GM19351 (cell line): ENCODE measurements at regions not wholly inside any gene's neighbourhood (a gene's known extent, or its start where the extent isn't known, plus 50 kb on each side); places are given as distances from the start of the nearest gene placed in this dataset.

Experiments
- ATAC-seq: cut with Tn5 transposase; IDR thresholded peaks from one replicate; pipeline ENCODE4 v1.9.1; 2021; ENCODE audit warnings: mild to moderate bottlenecking, moderate library complexity; ENCODE audit not compliant: unreplicated experiment

- no peak for ATAC-seq
Observed at GRCh38 chr2:13005761-13006335, 289.1 kb downstream of the TRIB2 start.

DNA sequence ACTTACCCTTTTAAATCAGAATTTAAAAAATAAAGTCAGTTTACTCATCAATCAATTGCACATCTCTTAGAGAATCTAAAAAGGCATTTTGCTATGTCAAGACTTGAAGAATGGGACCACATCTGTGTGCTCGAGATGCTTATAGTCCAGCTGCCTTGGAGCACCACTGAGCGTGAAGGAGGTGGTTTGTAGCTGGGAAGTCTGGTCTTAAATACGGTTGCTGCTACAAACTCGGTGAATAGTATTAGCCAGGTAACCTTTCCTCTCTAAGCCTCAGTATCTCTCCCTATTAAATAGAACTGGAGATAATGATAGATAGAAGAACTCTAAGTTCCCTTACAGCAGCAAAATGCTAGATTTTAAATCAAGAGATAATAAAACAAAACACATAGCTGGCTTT is 289.7 kb downstream of the TRIB2 start:
- no peak for ATAC-seq

DNA sequence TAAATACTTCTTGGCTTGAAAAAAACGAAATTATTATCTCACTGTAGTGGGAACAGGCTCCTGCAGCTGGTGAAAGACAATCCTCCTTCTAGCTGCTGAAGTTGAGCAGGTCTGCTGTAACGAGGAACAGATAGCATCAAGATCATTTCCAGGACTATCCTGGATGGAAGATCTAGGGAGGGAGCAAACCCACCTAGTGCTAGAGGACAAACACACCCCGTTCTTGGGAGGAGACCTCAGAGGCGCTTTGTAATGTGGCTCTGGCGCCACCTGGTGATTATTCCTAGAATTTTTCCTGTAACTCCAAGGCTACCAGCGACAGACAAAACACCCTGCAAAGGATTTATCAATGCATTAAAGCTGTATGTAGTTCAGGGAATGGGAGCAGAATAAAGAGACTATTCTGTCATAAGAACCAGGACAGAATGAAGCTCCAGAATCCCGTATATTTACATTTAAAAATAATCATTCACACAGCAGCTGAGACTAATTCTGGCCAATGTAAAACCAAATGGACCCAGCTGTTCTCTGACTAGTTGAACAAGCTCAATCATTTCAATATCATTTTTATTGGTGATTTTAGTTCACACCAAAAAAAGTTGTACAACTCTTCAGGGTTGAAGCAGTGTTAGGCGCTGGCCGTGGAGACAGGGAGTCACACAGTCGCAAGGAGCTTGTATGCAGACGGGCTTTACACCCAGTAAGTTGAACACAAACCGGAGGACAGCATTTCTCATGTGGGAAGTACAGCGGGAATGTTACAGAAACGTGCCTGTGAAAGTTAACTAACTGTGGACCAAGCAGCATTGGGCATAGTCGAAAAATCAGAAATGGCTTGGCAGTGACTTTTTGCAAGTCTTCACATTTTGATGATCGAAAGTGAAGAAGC is 290.3 kb downstream of the TRIB2 start:
- ATAC-seq, result peak; percentile 84

- ATAC-seq, result no peak
Observed at GRCh38 chr2:13009027-13009642, 292.4 kb downstream of the TRIB2 start.

- ATAC-seq, result no peak
Observed at GRCh38 chr2:13010283-13010682, 293.5 kb downstream of the TRIB2 start.

GRCh38 chr2:13014783-13015182 is 298.0 kb downstream of the TRIB2 start:
- no peak for ATAC-seq

- ATAC-seq, result no peak
Observed at GRCh38 chr2:13015532-13016320, 299.0 kb downstream of the TRIB2 start.

- no peak for ATAC-seq
Observed at GRCh38 chr2:13018490-13018889, 301.8 kb downstream of the TRIB2 start.

DNA sequence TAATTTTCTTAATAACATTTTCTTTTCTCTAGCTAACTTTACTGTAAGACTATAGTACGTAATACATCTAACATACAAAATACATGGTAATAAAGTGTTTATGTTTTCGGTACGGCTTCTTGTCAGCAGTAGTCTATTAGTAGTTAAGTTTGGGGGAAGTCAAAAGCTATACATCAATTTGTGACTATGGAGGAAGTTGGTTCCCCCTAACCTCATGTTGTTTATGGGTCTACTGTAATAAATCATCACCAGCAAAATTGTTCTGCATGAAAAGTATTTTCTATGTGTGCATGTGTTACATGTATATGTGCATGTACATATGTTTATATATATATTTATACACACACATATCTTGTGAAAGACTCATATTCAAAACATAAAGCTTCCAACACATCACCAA is 303.0 kb downstream of the TRIB2 start:
- no peak for ATAC-seq

DNA sequence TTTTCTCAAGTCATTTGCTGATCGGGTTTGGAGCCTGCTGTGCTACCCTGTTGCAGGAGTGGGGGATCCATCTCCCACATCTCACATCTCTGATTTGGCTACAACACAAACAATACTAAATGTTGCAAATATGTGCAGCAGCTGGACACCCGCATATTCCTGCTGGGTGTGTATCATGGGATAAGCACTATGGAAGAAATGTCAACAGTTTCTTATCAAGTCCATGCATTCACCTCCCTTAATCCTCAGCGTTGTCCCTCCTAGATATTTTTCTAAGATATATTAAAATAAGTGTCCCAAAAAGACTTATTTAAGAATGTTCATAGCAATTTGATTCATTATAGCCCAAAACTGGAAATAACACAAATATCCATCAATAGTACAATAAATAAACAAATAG is 303.7 kb downstream of the TRIB2 start:
- ATAC-seq, result no peak

DNA sequence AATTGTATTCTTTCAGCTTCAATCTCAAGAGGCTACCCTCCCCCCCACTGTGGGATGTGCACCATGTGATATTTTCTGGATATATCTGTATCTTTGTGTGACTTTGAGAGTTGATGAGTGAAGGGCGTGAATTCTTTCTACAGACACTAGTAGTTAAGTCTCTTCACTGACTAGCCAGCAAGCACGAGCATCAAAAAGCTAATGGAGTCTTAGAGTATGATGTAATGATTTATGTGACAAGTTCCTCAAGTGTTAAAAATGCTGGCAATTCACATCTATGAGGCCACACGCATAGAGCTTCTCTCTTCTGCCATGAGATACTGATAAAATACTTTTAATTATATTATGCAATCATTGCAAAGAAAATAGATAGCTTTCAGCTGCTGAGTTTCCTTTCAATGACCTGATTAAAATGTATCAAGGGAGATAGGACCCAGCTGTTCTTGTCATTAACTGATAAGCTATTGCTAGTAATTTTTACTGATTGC is 304.8 kb downstream of the TRIB2 start:
- ATAC-seq, result no peak

GRCh38 chr2:13030606-13031005 is 313.9 kb downstream of the TRIB2 start:
- no peak for ATAC-seq

DNA sequence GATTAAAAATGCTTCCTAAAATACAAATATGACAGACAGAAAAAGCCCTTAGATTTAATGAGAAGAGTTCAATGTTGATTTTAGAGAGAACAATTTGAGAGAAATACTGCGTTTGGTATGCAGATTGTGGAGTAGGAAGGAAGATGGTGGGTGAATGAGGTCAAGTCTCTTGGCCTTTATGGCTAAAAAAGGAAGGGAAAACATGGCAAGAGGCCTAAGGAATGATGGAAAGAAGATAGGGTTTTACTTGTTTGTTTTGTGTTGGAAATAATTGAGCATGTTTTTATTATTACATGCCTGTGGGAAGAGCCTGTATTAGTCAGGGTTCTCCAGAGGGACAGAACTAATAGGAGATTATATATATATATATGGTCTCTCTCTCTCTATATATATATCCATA is 318.1 kb downstream of the TRIB2 start:
- ATAC-seq, result no peak

DNA sequence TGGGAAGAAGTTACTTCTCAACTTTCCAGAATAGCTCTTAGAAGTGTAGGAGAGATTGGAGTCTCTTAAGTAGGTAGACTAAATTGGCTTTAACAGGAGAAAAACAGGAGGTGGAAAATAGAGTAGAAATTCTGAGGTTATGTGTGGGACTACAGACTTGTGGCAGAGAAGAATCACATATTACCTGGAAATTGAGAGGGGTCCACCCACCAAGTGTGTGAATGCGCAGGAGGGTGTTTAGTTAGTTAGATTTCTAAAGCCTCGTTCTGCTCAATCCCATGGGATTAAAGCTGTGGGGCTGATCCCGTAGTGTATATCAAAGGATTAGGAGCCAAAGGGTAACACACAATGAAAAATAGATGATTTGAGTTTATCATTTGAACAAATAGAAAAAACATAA is 319.1 kb downstream of the TRIB2 start:
- ATAC-seq, result no peak

GRCh38 chr2:13040043-13040442 is 323.3 kb downstream of the TRIB2 start:
- ATAC-seq, result no peak

DNA sequence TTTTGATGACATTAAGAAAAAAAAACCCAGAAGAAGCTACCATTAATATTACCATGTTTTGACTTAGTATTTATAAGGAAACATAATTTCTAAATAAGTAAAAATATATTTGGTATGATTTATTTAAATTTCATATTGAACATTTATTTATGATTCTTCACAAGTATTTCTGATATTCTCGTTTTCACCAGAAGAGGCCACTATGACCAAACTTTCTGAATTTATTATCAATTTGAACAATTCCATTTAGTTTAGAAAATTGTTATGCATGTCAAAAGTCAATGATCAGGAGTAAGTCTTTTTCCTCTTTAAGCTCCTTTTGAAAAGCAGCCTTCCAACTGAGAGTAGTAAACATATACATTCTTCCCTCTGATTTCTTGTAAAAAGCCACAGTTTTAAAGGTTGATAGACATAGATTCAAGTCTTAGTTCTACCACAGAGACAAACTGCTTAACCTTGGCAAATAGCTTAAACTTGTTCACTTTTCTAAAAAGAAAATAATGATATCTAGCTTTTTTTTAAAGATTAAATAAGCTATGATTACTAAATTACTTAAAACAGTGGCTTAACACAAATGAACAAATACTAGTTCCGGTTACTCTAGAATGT is 329.9 kb downstream of the TRIB2 start:
- no peak for ATAC-seq

DNA sequence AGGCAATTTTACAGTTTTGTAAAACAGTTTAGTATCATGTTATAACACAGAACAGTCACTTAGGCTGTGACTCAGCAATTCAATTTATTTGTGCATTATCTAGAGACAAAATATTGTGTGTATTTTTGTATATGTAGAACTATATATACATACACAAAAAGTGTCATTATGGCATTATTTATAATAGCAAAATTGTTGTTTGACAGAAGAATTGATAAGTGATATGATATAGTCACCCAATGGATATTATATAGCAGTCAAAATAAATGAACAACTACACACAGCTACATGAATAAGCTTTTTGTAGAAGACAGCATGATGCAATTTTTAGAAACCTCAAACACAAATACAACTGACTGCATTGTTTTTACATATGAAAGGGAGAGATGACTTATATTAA is 334.0 kb downstream of the TRIB2 start:
- ATAC-seq, result no peak

- no peak for ATAC-seq
Observed at GRCh38 chr2:13052547-13052946, 335.8 kb downstream of the TRIB2 start.

GRCh38 chr2:13056259-13056843 is 339.6 kb downstream of the TRIB2 start:
- ATAC-seq, result peak; percentile 55

GRCh38 chr2:13057671-13058070 is 340.9 kb downstream of the TRIB2 start:
- no peak for ATAC-seq
